H1 (cell line): ENCODE measurements at regions not wholly inside any gene's neighbourhood (a gene's known extent, or its start where the extent isn't known, plus 50 kb on each side); places are given as distances from the start of the nearest gene placed in this dataset.

Experiments
- CTCF ChIA-PET: fragments of 300-600 bp; sonication (Branson Sonifier 250); formaldehyde crosslinking; loops from one replicate; lab custom pipeline; 2021; ENCODE audit not compliant: partially characterized antibody; lab: Charles Lee
- POLR2A ChIA-PET: fragments of 300-600 bp; sonication (Branson Sonifier 250); formaldehyde crosslinking; loops from one replicate; lab custom pipeline; 2021; ENCODE audit warnings: inconsistent platforms; ENCODE audit not compliant: partially characterized antibody; lab: Charles Lee
- DNase-seq, 2 experiments: peaks; one replicate each; pipeline versions ENCODE4 v3.0.0 to v3.0.0-alpha.2; 2010 to 2022; ENCODE audit warnings: low spot score in 2 of 2, low read depth in 1 of 2, mixed read lengths in 1 of 2
- FAIRE-seq: peaks from 2 replicates; lab custom pipeline; 2011; peaks lifted over from hg19 to GRCh38; lab: Jason Lieb, UNC
- H2AFZ ChIP-seq: 2 replicates; pipeline ENCODE4 v1.8.1; 2012; ENCODE audit warnings: low read length, inconsistent platforms
- H2AK5ac ChIP-seq: 2 replicates; pipeline ENCODE4 v1.6.1; 2013; ENCODE audit warnings: low read depth, low read length
- H2BK120ac ChIP-seq: replicated peaks from 2 replicates; pipeline ENCODE3; 2013; ENCODE audit warnings: low read depth, low read length, inconsistent platforms
- H2BK12ac ChIP-seq: 2 replicates; pipeline ENCODE4 v1.6.1; 2013; ENCODE audit warnings: low read depth, low read length
- H2BK15ac ChIP-seq: 2 replicates; pipeline ENCODE4 v1.6.1; 2013; ENCODE audit warnings: low read length
- H2BK20ac ChIP-seq: 2 replicates; pipeline ENCODE4 v1.6.1; 2013; ENCODE audit warnings: low read length
- H2BK5ac ChIP-seq: 2 replicates; pipeline ENCODE4 v1.6.1; 2013; ENCODE audit warnings: low read depth, low read length
- H3K14ac ChIP-seq: 2 replicates; pipeline ENCODE4 v1.6.1; 2013; ENCODE audit warnings: inconsistent platforms; ENCODE audit not compliant: insufficient read length
- H3K18ac ChIP-seq: 2 replicates; pipeline ENCODE4 v1.6.1; 2013; ENCODE audit warnings: low read length; ENCODE audit errors: extremely low read depth
- H3K23ac ChIP-seq: 2 replicates; pipeline ENCODE4 v1.6.1; 2013; ENCODE audit warnings: inconsistent platforms; ENCODE audit not compliant: insufficient read length
- H3K23me2 ChIP-seq: 2 replicates; pipeline ENCODE4 v1.6.1; 2013; ENCODE audit warnings: low read depth, low read length
- H3K27ac ChIP-seq: 2 replicates; pipeline ENCODE4 v1.6.1; 2011; ENCODE audit warnings: low read depth, low read length, inconsistent platforms
- H3K27me3 ChIP-seq, 4 experiments: replicated peaks in 1 of 4; 1 replicate in 1 of 4; 2 replicates in 3 of 4; pipeline versions ENCODE4 v1.6.1 to v1.8.1; 2011 to 2013; ENCODE audit warnings: low read length in 3 of 4, mild to moderate bottlenecking in 3 of 4, inconsistent platforms in 2 of 4, mixed read lengths in 2 of 4, moderate library complexity in 1 of 4; ENCODE audit not compliant: control insufficient read depth in 3 of 4, insufficient read depth in 3 of 4; ENCODE audit errors: extremely low read depth in 1 of 4
- H3K36me3 ChIP-seq, 4 experiments: 2 replicates each; pipeline versions ENCODE4 v1.6.1 to v1.8.1; 2011 to 2013; ENCODE audit warnings: mild to moderate bottlenecking in 4 of 4, low read length in 3 of 4, moderate library complexity in 2 of 4, control low read depth in 1 of 4, inconsistent platforms in 1 of 4; ENCODE audit not compliant: insufficient read depth in 4 of 4, control insufficient read depth in 2 of 4
- H3K4ac ChIP-seq: replicated peaks from 2 replicates; pipeline ENCODE3; 2013; ENCODE audit warnings: low read length, low read depth, mixed read lengths, inconsistent platforms; ENCODE audit not compliant: insufficient read length
- H3K4me1 ChIP-seq, 4 experiments: replicated peaks in 1 of 4; 1 replicate in 1 of 4; 2 replicates in 3 of 4; pipeline versions ENCODE4 v1.6.1 to v1.8.1; 2011 to 2013; ENCODE audit warnings: low read length in 3 of 4, inconsistent platforms in 2 of 4, mixed read lengths in 1 of 4; ENCODE audit not compliant: insufficient read depth in 4 of 4, control insufficient read depth in 3 of 4
- H3K4me2 ChIP-seq, 2 experiments: 2 replicates each; pipeline versions ENCODE4 v1.6.1 to v1.8.1; 2011 to 2013; ENCODE audit warnings: low read depth in 2 of 2, low read length in 2 of 2, control low read depth in 1 of 2, inconsistent platforms in 1 of 2, mild to moderate bottlenecking in 1 of 2; ENCODE audit not compliant: insufficient read depth in 1 of 2
- H3K4me3 ChIP-seq, 4 experiments: fragments of 200-600, 300-600 bp in 1 of 4; sonication (generic), shearing (Covaris generic), sonication (Bioruptor Twin) in 1 of 4; 2 replicates each; pipeline versions ENCODE4 v1.5.1 to v1.8.1; 2011 to 2016; ENCODE audit warnings: low read length in 4 of 4, low read depth in 3 of 4, control low read depth in 2 of 4, inconsistent platforms in 2 of 4, mild to moderate bottlenecking in 2 of 4, mixed read lengths in 1 of 4, moderate library complexity in 1 of 4; ENCODE audit not compliant: insufficient read depth in 2 of 4; ENCODE audit errors: extremely low read depth in 1 of 4
- H3K56ac ChIP-seq: replicated peaks from 2 replicates; pipeline ENCODE3; 2013; ENCODE audit warnings: low read depth, mild to moderate bottlenecking, mixed read lengths, low read length, inconsistent platforms; ENCODE audit not compliant: insufficient read length
- H3K79me1 ChIP-seq: 2 replicates; pipeline ENCODE4 v1.6.1; 2013; ENCODE audit warnings: low read depth, low read length, control low read depth
- H3K79me2 ChIP-seq, 2 experiments: 2 replicates each; pipeline versions ENCODE4 v1.6.1 to v1.8.1; 2012 to 2013; ENCODE audit warnings: low read length in 2 of 2, mild to moderate bottlenecking in 2 of 2, inconsistent platforms in 1 of 2; ENCODE audit not compliant: insufficient read depth in 2 of 2, control insufficient read depth in 1 of 2
- H3K9ac ChIP-seq, 4 experiments: replicated peaks in 1 of 4; 1 replicate in 1 of 4; 2 replicates in 3 of 4; pipeline versions ENCODE4 v1.6.1 to v1.8.1; 2011 to 2013; ENCODE audit warnings: low read depth in 3 of 4, low read length in 3 of 4, control low read depth in 2 of 4, mild to moderate bottlenecking in 2 of 4, moderate library complexity in 2 of 4, inconsistent platforms in 1 of 4; ENCODE audit errors: extremely low read depth in 1 of 4
- H3K9me3 ChIP-seq, 2 experiments: 2 replicates each; pipeline versions ENCODE4 v1.6.1 to v1.8.1; 2012 to 2013; ENCODE audit warnings: mild to moderate bottlenecking in 2 of 2, moderate library complexity in 2 of 2, control low read depth in 1 of 2, inconsistent platforms in 1 of 2, low read depth in 1 of 2, low read length in 1 of 2, mixed read lengths in 1 of 2; ENCODE audit not compliant: insufficient read depth in 2 of 2
- H4K20me1 ChIP-seq, 2 experiments: replicated peaks in 1 of 2; 2 replicates each; pipeline versions ENCODE3 to v1.8.1; 2011 to 2013; ENCODE audit warnings: inconsistent platforms in 2 of 2, low read length in 2 of 2, mild to moderate bottlenecking in 1 of 2; ENCODE audit not compliant: insufficient read depth in 2 of 2, control insufficient read depth in 1 of 2
- H4K5ac ChIP-seq: 2 replicates; pipeline ENCODE4 v1.6.1; 2013; ENCODE audit warnings: low read length, low read depth, mixed read lengths, inconsistent platforms; ENCODE audit not compliant: insufficient read length
- H4K8ac ChIP-seq: 2 replicates; pipeline ENCODE4 v1.8.0; 2013; ENCODE audit warnings: mild to moderate bottlenecking, moderate library complexity, low read length, inconsistent platforms; ENCODE audit not compliant: insufficient read depth; ENCODE audit errors: extremely low read depth
- H4K91ac ChIP-seq: replicated peaks from 2 replicates; pipeline ENCODE3; 2013; ENCODE audit warnings: low read length, mixed read lengths, inconsistent platforms; ENCODE audit not compliant: insufficient read length
- EGR1 ChIP-seq: IDR thresholded peaks from 2 replicates; pipeline ENCODE4 v1.6.1; 2011; ENCODE audit warnings: low read depth, low read length, borderline replicate concordance
- JUN ChIP-seq: IDR thresholded peaks from 2 replicates; pipeline ENCODE4 v1.6.1; 2011; ENCODE audit warnings: low read depth, mild to moderate bottlenecking, improper control_type of control experiment, low read length
- NRF1 ChIP-seq: IDR thresholded peaks from 2 replicates; pipeline ENCODE4 v1.6.1; 2011; ENCODE audit warnings: mild to moderate bottlenecking, low read depth, low read length, improper control_type of control experiment
- POU5F1 ChIP-seq: IDR thresholded peaks from 2 replicates; pipeline ENCODE4 v1.6.1; 2011; ENCODE audit warnings: low read depth, mild to moderate bottlenecking, low read length, moderate library complexity
- SIN3A ChIP-seq, 2 experiments: IDR thresholded peaks in 1 of 2; conservative IDR thresholded peaks in 1 of 2; 2 replicates each; pipeline ENCODE4 v1.6.1; 2011 to 2012; ENCODE audit warnings: low read length in 2 of 2, improper control_type of control experiment in 1 of 2, low read depth in 1 of 2, mild to moderate bottlenecking in 1 of 2
- TEAD4 ChIP-seq: IDR thresholded peaks from 2 replicates; pipeline ENCODE4 v1.6.1; 2012; ENCODE audit warnings: low read depth, low read length, inconsistent platforms, mixed read lengths
- WGBS, 2 experiments: shearing (Covaris generic) in 1 of 2; methylation state at CpG; one replicate each; pipeline versions ENCODE4 v1.1.6 to v1.1.7; 2013 to 2015; ENCODE audit warnings: low lambda C conversion rate in 2 of 2, mixed read lengths in 2 of 2, inconsistent platforms in 1 of 2, low coverage in 1 of 2, missing lambda C conversion rate in 1 of 2; ENCODE audit not compliant: insufficient replicate concordance in 2 of 2, insufficient coverage in 1 of 2, insufficient read length in 1 of 2; ENCODE audit errors: extremely low coverage in 1 of 2, missing lambda C conversion rate in 1 of 2; 5-methylcytosine and 5-hydroxymethylcytosine counted together

DNA sequence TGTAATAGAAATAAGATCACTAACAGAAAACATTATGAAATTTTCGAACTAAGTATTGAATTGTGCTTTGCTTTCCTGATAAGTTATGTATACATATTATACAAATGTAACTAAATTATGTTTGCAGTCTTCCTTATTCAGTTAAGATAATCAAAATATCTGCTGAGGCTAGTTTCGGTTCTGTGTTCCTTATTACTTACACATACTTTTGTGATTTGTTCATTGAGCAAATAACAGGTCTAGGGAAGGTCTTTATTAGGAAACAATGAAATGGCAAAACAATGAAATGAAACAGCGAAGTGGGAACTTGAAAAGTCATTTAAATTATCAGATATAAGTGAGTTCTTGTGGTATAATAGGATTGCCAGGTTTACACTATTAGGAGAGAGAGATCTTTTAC, 352.4 kb downstream of the GRIA2 start:
- Histone ChIP-seq H3K79me1 (no peaks in the 10 kb centered on the region), H3K9me3 (no peaks in the 10 kb centered on the region), H2AK5ac (no peak overlapping the region), H2BK120ac (no peak overlapping the region), H3K14ac (no peak overlapping the region), H3K79me2 (no peaks in the 10 kb centered on the region), H3K4me2 (no peak overlapping the region), H3K4me1 (peaks cover 0 to 2% (median 0%) of the 10 kb centered on the region in 4 experiments; a peak in 1 of 7 replicates), H3K4ac (no peak overlapping the region), H3K56ac (no peak overlapping the region), H3K4me3 (no peak overlapping the region), H2BK20ac (no peak overlapping the region), H2BK5ac (no peak overlapping the region), H2AFZ (no peak overlapping the region), H4K8ac (no peak overlapping the region), H3K23me2 (no peaks in the 10 kb centered on the region), H3K18ac (no peak overlapping the region), H3K9ac (no peak overlapping the region), H2BK12ac (no peak overlapping the region), H3K27me3 (peaks cover 0 to under 1% (median 0%) of the 10 kb centered on the region in 4 experiments; a peak in 1 of 7 replicates), H3K27ac (no peak overlapping the region), H4K91ac (no peak overlapping the region), H4K5ac (no peak overlapping the region), H2BK15ac (no peak overlapping the region), H3K36me3 (no peaks in the 10 kb centered on the region), H4K20me1 (no peaks in the 10 kb centered on the region), H3K23ac (no peak overlapping the region)
- CTCF ChIA-PET, result interaction anchor here (0.7 kb wide), 1 partner anchor 410 kb away, joined by 3 read pairs; no protein-coding TSS in a partner anchor
- WGBS, 2 experiments, result 90% methylated on average over 3 of the region's 3 CpGs; no CpG with 5 or more reads in 1 of the 2 experiments
- POLR2A ChIA-PET, result no interaction called here
- FAIRE-seq (no peak), DNase-seq (no peak)
- TF ChIP-seq SIN3A (conservative IDR thresholded peaks at IDR 0.05 in 1 of 2, IDR thresholded peaks at IDR 0.05 in 1 of 2; ENCODE audit: low read depth in 1 of 2, low read length in 2 of 2) (no peak), JUN (no peak), POU5F1 (no peak), EGR1 (no peak), NRF1 (no peak), TEAD4 (no peak)
